ENCODE measurements at regions not wholly inside any gene's neighbourhood (a gene's known extent, or its start where the extent isn't known, plus 50 kb on each side); places are given as distances from the start of the nearest gene placed in this dataset.

- Mint-ChIP-seq H3K27me3 (ENCODE audit: low read depth) (peaks cover 12% of the 10 kb centered on the region), H3K4me1 (ENCODE audit: low read depth) (no peaks in the 10 kb centered on the region), H3K9me3 (ENCODE audit: low read depth) (peaks cover 4% of the 10 kb centered on the region), H3K36me3 (ENCODE audit: low read depth) (no peaks in the 10 kb centered on the region), H3K27ac (ENCODE audit: unreplicated experiment) (no peak overlapping the region), H3K4me3 (ENCODE audit: unreplicated experiment) (no peak overlapping the region)
- TF ChIP-seq, protein P1, sequence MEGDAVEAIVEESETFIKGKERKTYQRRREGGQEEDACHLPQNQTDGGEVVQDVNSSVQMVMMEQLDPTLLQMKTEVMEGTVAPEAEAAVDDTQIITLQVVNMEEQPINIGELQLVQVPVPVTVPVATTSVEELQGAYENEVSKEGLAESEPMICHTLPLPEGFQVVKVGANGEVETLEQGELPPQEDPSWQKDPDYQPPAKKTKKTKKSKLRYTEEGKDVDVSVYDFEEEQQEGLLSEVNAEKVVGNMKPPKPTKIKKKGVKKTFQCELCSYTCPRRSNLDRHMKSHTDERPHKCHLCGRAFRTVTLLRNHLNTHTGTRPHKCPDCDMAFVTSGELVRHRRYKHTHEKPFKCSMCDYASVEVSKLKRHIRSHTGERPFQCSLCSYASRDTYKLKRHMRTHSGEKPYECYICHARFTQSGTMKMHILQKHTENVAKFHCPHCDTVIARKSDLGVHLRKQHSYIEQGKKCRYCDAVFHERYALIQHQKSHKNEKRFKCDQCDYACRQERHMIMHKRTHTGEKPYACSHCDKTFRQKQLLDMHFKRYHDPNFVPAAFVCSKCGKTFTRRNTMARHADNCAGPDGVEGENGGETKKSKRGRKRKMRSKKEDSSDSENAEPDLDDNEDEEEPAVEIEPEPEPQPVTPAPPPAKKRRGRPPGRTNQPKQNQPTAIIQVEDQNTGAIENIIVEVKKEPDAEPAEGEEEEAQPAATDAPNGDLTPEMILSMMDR (IDR thresholded peaks at IDR 0.05) = no peak
- DNase-seq (ENCODE audit: low spot score) = peak; percentile 10
These were observed 458.7 kb downstream of the MATN1 start for GRCh38 chr1:30264672-30265025.

DNA sequence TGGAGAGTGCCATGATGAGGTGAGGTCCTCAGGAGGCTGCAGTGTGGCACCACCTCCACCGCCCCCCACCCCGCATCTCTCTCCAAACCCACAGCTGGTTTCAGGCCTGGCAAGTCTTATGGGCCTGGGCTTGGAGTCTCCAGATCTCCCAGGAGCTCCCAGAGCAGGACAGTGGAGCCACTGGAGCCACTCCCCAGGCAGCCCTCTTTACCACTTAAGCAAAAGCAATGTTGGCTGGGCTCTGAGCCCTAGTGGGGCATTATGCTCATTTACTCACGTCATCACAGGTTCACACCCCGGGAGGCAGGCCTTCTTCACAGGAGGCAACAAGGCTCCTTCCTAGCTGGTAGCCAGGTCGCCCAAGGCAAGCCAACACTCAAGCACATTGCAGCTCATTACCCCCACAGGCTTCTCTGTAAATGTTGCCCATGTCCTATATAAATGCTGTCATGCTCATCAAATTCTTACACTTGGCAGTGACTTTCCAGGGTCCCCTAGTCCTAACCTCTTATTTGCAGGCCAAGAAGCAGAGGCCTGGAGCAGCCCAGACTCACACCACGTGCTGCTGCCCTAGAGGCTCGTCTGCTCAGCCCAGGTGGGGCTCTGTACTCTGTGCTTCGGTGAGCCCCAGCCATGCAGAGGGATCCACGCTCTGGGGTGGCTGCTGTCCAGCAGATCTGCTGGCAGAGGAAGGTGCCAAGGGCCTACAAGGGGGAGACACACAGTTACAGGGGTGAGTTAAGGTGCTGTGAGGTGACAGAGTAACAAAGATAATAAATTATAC is 459.3 kb downstream of the MATN1 start:
- Mint-ChIP-seq H3K9me3 (ENCODE audit: low read depth) (peaks cover 4% of the 10 kb centered on the region), H3K36me3 (ENCODE audit: low read depth) (no peaks in the 10 kb centered on the region), H3K27ac (ENCODE audit: unreplicated experiment) (no peak overlapping the region), H3K4me3 (ENCODE audit: unreplicated experiment) (no peak overlapping the region), H3K27me3 (ENCODE audit: low read depth) (peaks cover 16% of the 10 kb centered on the region), H3K4me1 (ENCODE audit: low read depth) (no peaks in the 10 kb centered on the region)
- TF ChIP-seq, protein P1 (IDR thresholded peaks at IDR 0.05) = no peak
- DNase-seq (ENCODE audit: low spot score) = peak; percentile 63

GRCh38 chr1:30263405-30263804 is 460.0 kb downstream of the MATN1 start:
- H3K9me3 Mint-ChIP-seq (ENCODE audit: low read depth) = peaks cover 4% of the 10 kb centered on the region
- no peak overlapping the region for H3K4me3 Mint-ChIP-seq (ENCODE audit: unreplicated experiment)
- H3K27me3 Mint-ChIP-seq (ENCODE audit: low read depth) = peaks cover 17% of the 10 kb centered on the region
- no peak for DNase-seq (ENCODE audit: low spot score)
- H3K4me1 Mint-ChIP-seq (ENCODE audit: low read depth) = no peaks in the 10 kb centered on the region
- no peak overlapping the region for H3K27ac Mint-ChIP-seq (ENCODE audit: unreplicated experiment)
- H3K36me3 Mint-ChIP-seq (ENCODE audit: low read depth) = no peaks in the 10 kb centered on the region
- TF ChIP-seq, protein P1 (IDR thresholded peaks at IDR 0.05) = no peak

DNA sequence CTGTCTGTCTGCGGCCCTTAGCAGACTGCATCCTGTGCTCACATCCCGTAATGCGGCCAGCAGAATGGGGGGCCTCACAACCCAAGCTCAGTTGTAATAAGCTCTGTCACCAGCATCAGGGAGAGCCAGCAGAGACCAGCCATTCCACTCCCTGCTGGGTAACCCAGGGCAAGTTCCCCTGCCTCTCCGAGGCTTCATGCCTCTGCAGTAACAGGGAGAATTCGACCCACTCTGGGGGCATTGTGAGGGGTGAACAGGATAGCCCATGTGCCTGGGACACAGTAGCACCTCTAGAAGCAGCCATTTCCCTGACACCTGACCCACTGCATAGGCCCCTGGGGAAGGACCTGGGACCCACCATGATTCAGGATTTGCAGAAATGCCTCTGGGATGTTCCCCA is 461.2 kb downstream of the MATN1 start:
- Mint-ChIP-seq H3K4me3 (ENCODE audit: unreplicated experiment) (no peak overlapping the region), H3K4me1 (ENCODE audit: low read depth) (no peaks in the 10 kb centered on the region), H3K27me3 (ENCODE audit: low read depth) (peaks cover 12% of the 10 kb centered on the region), H3K36me3 (ENCODE audit: low read depth) (no peaks in the 10 kb centered on the region), H3K9me3 (ENCODE audit: low read depth) (peaks cover 4% of the 10 kb centered on the region), H3K27ac (ENCODE audit: unreplicated experiment) (no peak overlapping the region)
- peak; percentile 29 for DNase-seq (ENCODE audit: low spot score)
- TF ChIP-seq, protein P1 (IDR thresholded peaks at IDR 0.05) = no peak

DNA sequence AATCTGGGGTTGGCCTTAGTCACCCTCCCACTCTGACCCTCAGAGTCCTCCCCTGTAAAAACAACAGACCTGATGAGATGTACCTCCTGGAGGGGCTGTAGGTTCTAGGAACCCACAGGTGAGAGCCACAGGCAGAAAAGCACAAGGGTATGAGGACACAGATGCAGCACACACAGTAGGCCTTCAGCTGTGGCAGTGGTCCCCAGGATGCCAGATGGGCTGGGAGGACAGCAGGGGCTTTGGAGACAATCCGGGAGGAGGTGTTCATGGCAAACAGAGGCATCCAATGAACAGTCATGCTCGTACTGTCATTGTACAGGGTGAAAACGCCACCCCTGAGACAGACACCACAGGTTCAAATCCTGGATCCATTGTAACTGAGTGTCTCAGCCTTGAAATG is 463.1 kb downstream of the MATN1 start:
- Mint-ChIP-seq H3K36me3 (ENCODE audit: low read depth) (no peaks in the 10 kb centered on the region), H3K9me3 (ENCODE audit: low read depth) (peaks cover 4% of the 10 kb centered on the region), H3K4me3 (ENCODE audit: unreplicated experiment) (no peak overlapping the region), H3K4me1 (ENCODE audit: low read depth) (no peaks in the 10 kb centered on the region), H3K27ac (ENCODE audit: unreplicated experiment) (no peak overlapping the region), H3K27me3 (ENCODE audit: low read depth) (peaks cover 12% of the 10 kb centered on the region)
- peak; percentile 25 for DNase-seq (ENCODE audit: low spot score)
- TF ChIP-seq, protein P1 (IDR thresholded peaks at IDR 0.05) = no peak
